HFFc6 (cell line): ENCODE measurements at regions not wholly inside any gene's neighbourhood (a gene's known extent, or its start where the extent isn't known, plus 50 kb on each side); places are given as distances from the start of the nearest gene placed in this dataset.

Source experiments
- DNase-seq: peaks from one replicate; pipeline ENCODE4 v3.0.0-alpha.2; 2018
- H3K27ac Mint-ChIP-seq: 2 replicates; pipeline ENCODE4 v1.8.0; 2020; ENCODE audit warnings: mild to moderate bottlenecking, mixed read lengths
- H3K27me3 Mint-ChIP-seq: 2 replicates; pipeline ENCODE4 v1.8.0; 2021; ENCODE audit warnings: mild to moderate bottlenecking, moderate library complexity, mixed read lengths; ENCODE audit not compliant: insufficient read depth
- H3K36me3 Mint-ChIP-seq: 2 replicates; pipeline ENCODE4 v1.8.0; 2021; ENCODE audit warnings: low read depth, mixed read lengths
- H3K4me1 Mint-ChIP-seq: 2 replicates; pipeline ENCODE4 v1.8.0; 2020; ENCODE audit warnings: low read depth, mixed read lengths
- H3K4me3 Mint-ChIP-seq: 2 replicates; pipeline ENCODE4 v1.8.0; 2020; ENCODE audit warnings: mild to moderate bottlenecking, moderate library complexity, mixed read lengths
- H3K9me3 Mint-ChIP-seq: 2 replicates; pipeline ENCODE4 v1.8.0; 2020; ENCODE audit warnings: mild to moderate bottlenecking, mixed read lengths
- CTCF ChIP-seq: fragments of 200-600 bp; sonication (generic); IDR thresholded peaks from 2 replicates; pipeline ENCODE4 v1.5.0; 2021; ENCODE audit warnings: antibody characterized with exemption, mild to moderate bottlenecking

GRCh38 chr5:10155897-10156667 is 93.6 kb downstream of the ATPSCKMT start:
- no peak for DNase-seq
- no peaks in the 10 kb centered on the region for H3K9me3 Mint-ChIP-seq
- no peak overlapping the region for H3K4me3 Mint-ChIP-seq
- peaks cover 1% of the 10 kb centered on the region; the same call in 1 of the 2 replicates for H3K27me3 Mint-ChIP-seq
- H3K4me1 Mint-ChIP-seq: no peaks in the 10 kb centered on the region; the same call in 1 of the 2 replicates
- no peak for TF ChIP-seq CTCF
- no peak overlapping the region for H3K27ac Mint-ChIP-seq
- H3K36me3 Mint-ChIP-seq: no peaks in the 10 kb centered on the region

GRCh38 chr5:10153808-10154537 is 95.7 kb downstream of the ATPSCKMT start:
- no peaks in the 10 kb centered on the region; the same call in 1 of the 2 replicates for H3K4me1 Mint-ChIP-seq
- peaks cover 1% of the 10 kb centered on the region; the same call in 1 of the 2 replicates for H3K27me3 Mint-ChIP-seq
- no peak for DNase-seq
- H3K27ac Mint-ChIP-seq: no peak overlapping the region
- H3K9me3 Mint-ChIP-seq: no peaks in the 10 kb centered on the region
- H3K36me3 Mint-ChIP-seq: no peaks in the 10 kb centered on the region
- no peak overlapping the region for H3K4me3 Mint-ChIP-seq
- TF ChIP-seq CTCF: no peak

DNA sequence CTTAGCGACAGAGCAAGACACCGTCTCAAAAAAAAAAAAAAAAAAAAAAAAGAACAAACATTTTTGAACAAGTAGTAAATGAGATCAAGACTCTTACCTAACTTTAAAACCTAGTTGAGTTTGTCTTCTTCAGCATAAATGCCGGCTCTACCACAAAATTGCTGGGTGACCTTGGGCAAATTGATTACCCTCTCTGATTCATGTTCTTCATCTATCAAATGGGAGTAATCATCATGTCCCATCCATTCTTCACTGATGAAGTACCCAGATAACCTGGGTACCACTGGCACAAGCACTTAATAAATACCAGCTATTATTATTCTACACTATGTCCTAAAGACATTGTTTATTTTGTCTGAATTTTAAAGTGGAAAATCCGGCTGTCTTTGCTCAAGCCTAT is 96.3 kb downstream of the ATPSCKMT start:
- no peak for TF ChIP-seq CTCF
- DNase-seq: no peak
- H3K27me3 Mint-ChIP-seq: no peaks in the 10 kb centered on the region; the same call in 1 of the 2 replicates
- no peaks in the 10 kb centered on the region; the same call in 1 of the 2 replicates for H3K4me1 Mint-ChIP-seq
- no peaks in the 10 kb centered on the region for H3K36me3 Mint-ChIP-seq
- H3K27ac Mint-ChIP-seq: no peak overlapping the region
- H3K4me3 Mint-ChIP-seq: no peak overlapping the region
- no peaks in the 10 kb centered on the region for H3K9me3 Mint-ChIP-seq

DNA sequence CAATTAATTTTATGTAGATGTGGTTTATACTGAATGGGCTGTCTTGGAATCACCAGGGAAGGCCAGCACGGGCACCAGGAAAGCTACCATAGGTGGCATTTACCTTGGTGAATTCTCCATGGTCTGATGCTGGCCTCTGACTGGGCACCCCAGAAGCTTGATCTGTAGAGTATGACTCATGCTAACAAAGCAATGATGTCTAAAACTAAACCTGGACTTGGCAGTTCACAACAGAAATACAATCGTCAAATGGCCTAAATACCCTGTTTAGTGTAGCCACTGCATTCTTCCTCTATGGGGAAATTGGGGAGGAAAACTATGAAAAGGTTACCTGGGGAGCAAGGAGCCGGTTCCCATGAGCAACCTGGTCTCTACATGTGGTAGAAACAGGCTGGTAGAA is 98.0 kb downstream of the ATPSCKMT start:
- H3K4me1 Mint-ChIP-seq: no peaks in the 10 kb centered on the region; the same call in 1 of the 2 replicates
- H3K36me3 Mint-ChIP-seq: no peaks in the 10 kb centered on the region
- H3K4me3 Mint-ChIP-seq: no peak overlapping the region
- H3K27ac Mint-ChIP-seq: no peak overlapping the region
- no peak for TF ChIP-seq CTCF
- H3K9me3 Mint-ChIP-seq: no peaks in the 10 kb centered on the region
- H3K27me3 Mint-ChIP-seq: no peaks in the 10 kb centered on the region
- DNase-seq: no peak

DNA sequence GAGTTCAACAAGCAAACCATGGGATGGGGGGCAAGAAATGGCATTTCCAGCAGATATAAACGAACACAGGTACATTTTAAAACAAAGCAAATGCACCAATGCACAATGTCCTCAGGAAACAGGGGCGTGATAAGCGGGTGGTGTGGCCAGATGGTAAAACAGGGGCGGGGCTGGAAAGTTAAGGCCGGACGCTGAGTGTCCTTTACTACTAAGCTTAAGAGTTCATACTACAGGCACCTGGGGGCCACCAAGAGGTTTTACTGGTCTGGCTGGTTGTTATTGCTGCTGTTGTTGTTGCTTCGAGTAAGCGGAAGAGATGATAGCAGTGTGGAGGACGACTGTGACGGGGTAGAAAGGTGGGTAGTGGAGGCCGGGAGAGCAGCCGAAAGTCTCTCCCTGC is 99.8 kb downstream of the ATPSCKMT start:
- Mint-ChIP-seq H3K4me3 (no peak overlapping the region), H3K27me3 (no peaks in the 10 kb centered on the region), H3K36me3 (no peaks in the 10 kb centered on the region), H3K4me1 (no peaks in the 10 kb centered on the region; the same call in 1 of the 2 replicates), H3K9me3 (no peaks in the 10 kb centered on the region), H3K27ac (no peak overlapping the region)
- no peak for DNase-seq
- no peak for TF ChIP-seq CTCF
